ENCODE measurements at regions not wholly inside any gene's neighbourhood (a gene's known extent, or its start where the extent isn't known, plus 50 kb on each side); places are given as distances from the start of the nearest gene placed in this dataset.

GRCh38 chr12:116471544-116471943, 87.6 kb upstream of the MAP1LC3B2 start:
- TF ChIP-seq, protein P1, sequence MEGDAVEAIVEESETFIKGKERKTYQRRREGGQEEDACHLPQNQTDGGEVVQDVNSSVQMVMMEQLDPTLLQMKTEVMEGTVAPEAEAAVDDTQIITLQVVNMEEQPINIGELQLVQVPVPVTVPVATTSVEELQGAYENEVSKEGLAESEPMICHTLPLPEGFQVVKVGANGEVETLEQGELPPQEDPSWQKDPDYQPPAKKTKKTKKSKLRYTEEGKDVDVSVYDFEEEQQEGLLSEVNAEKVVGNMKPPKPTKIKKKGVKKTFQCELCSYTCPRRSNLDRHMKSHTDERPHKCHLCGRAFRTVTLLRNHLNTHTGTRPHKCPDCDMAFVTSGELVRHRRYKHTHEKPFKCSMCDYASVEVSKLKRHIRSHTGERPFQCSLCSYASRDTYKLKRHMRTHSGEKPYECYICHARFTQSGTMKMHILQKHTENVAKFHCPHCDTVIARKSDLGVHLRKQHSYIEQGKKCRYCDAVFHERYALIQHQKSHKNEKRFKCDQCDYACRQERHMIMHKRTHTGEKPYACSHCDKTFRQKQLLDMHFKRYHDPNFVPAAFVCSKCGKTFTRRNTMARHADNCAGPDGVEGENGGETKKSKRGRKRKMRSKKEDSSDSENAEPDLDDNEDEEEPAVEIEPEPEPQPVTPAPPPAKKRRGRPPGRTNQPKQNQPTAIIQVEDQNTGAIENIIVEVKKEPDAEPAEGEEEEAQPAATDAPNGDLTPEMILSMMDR (IDR thresholded peaks at IDR 0.05; ENCODE audit: low read depth, low read length) = no peak
- no peak for TF ChIP-seq POLR2A (IDR thresholded peaks at IDR 0.05; ENCODE audit: extremely low read depth, insufficient read length)
- no peak for TF ChIP-seq MAX (IDR thresholded peaks at IDR 0.05; ENCODE audit: low read depth, low read length)
- no peak for TF ChIP-seq MYC (IDR thresholded peaks at IDR 0.05; ENCODE audit: low read depth, low read length)
